Stimulated activated CD8-positive, alpha-beta memory T cell treated with anti-CD3 and anti-CD28 coated beads, Interleukin-4, amount 100 ng/mL, for 24 hours (primary cell): ENCODE measurements at regions not wholly inside any gene's neighbourhood (a gene's known extent, or its start where the extent isn't known, plus 50 kb on each side); places are given as distances from the start of the nearest gene placed in this dataset.
"Not testable (repeated sequence)": the region's sequence is repeated elsewhere in the genome, so short reads cannot be mapped to it uniquely, and the experiment has no call there.

Experiments
- DNase-seq: peaks from one replicate; pipeline ENCODE4 v3.0.0-alpha.2; 2020; ENCODE audit warnings: low read depth

GRCh38 chr9:119758241-119758640, 389.0 kb upstream of the BRINP1 start:
- DNase-seq = no peak

- no peak for DNase-seq
Measured at GRCh38 chr9:119739476-119739875, 370.2 kb upstream of the BRINP1 start.

GRCh38 chr9:119736491-119737454, 367.5 kb upstream of the BRINP1 start:
- DNase-seq = no peak

GRCh38 chr9:119727988-119728387, 358.8 kb upstream of the BRINP1 start:
- DNase-seq = no peak

GRCh38 chr9:119726035-119726434, 356.8 kb upstream of the BRINP1 start:
- DNase-seq = no peak

GRCh38 chr9:119722384-119722783, 353.1 kb upstream of the BRINP1 start:
- no peak for DNase-seq

GRCh38 chr9:119712325-119712724, 343.1 kb upstream of the BRINP1 start:
- DNase-seq = no peak

GRCh38 chr9:119709431-119709830, 340.2 kb upstream of the BRINP1 start:
- no peak for DNase-seq

- no peak for DNase-seq
Measured at GRCh38 chr9:119707228-119707845, 338.1 kb upstream of the BRINP1 start.

GRCh38 chr9:119701651-119702050, 332.4 kb upstream of the BRINP1 start:
- DNase-seq = no peak

GRCh38 chr9:119698535-119698934, 329.3 kb upstream of the BRINP1 start:
- no peak for DNase-seq

- no peak for DNase-seq
Measured at GRCh38 chr9:119697996-119698395, 328.8 kb upstream of the BRINP1 start.

GRCh38 chr9:119689879-119690278, 320.6 kb upstream of the BRINP1 start:
- no peak for DNase-seq

- no peak for DNase-seq
Measured at GRCh38 chr9:119688547-119688946, 319.3 kb upstream of the BRINP1 start.

GRCh38 chr9:119677811-119678505, 308.7 kb upstream of the BRINP1 start:
- DNase-seq = no peak

GRCh38 chr9:119675951-119676350, 306.7 kb upstream of the BRINP1 start:
- no peak for DNase-seq

- DNase-seq = not testable (repeated sequence)
Measured at GRCh38 chr9:119672763-119673162, 303.5 kb upstream of the BRINP1 start.

GRCh38 chr9:119667916-119668315, 298.7 kb upstream of the BRINP1 start:
- DNase-seq = no peak

- no peak for DNase-seq
Measured at GRCh38 chr9:119667163-119667562, 297.9 kb upstream of the BRINP1 start.

GRCh38 chr9:119662329-119662728, 293.1 kb upstream of the BRINP1 start:
- DNase-seq = no peak

GRCh38 chr9:119652931-119653330, 283.7 kb upstream of the BRINP1 start:
- DNase-seq = no peak

GRCh38 chr9:119649205-119649604, 280.0 kb upstream of the BRINP1 start:
- no peak for DNase-seq
